ENCODE measurements at regions not wholly inside any gene's neighbourhood (a gene's known extent, or its start where the extent isn't known, plus 50 kb on each side); places are given as distances from the start of the nearest gene placed in this dataset.

- no peak for DNase-seq
Measured at GRCh38 chr7:70994176-70994575, 137.8 kb upstream of the GALNT17 start.

- DNase-seq = no peak
Measured at GRCh38 chr7:70997261-70997660, 134.7 kb upstream of the GALNT17 start.

GRCh38 chr7:71005109-71005508 is 126.8 kb upstream of the GALNT17 start:
- DNase-seq = no peak

GRCh38 chr7:71009636-71010035 is 122.3 kb upstream of the GALNT17 start:
- DNase-seq = no peak

- no peak for DNase-seq
Measured at GRCh38 chr7:71015252-71015900, 116.6 kb upstream of the GALNT17 start.

- no peak for DNase-seq
Measured at GRCh38 chr7:71016401-71016800, 115.5 kb upstream of the GALNT17 start.

GRCh38 chr7:71017602-71018001 is 114.3 kb upstream of the GALNT17 start:
- DNase-seq = no peak

- DNase-seq = no peak
Measured at GRCh38 chr7:71019706-71020105, 112.2 kb upstream of the GALNT17 start.

- DNase-seq = no peak
Measured at GRCh38 chr7:71021131-71021530, 110.8 kb upstream of the GALNT17 start.

GRCh38 chr7:71026680-71027079 is 105.3 kb upstream of the GALNT17 start:
- DNase-seq = no peak

GRCh38 chr7:71034243-71034642 is 97.7 kb upstream of the GALNT17 start:
- no peak for DNase-seq

- no peak for DNase-seq
Measured at GRCh38 chr7:71042591-71042990, 89.4 kb upstream of the GALNT17 start.

GRCh38 chr7:71050492-71050891 is 81.5 kb upstream of the GALNT17 start:
- DNase-seq = no peak

- DNase-seq = no peak
Measured at GRCh38 chr7:71055504-71055903, 76.4 kb upstream of the GALNT17 start.

GRCh38 chr7:71077743-71078476 is 54.0 kb upstream of the GALNT17 start:
- DNase-seq = no peak
